ENCODE measurements at regions not wholly inside any gene's neighbourhood (a gene's known extent, or its start where the extent isn't known, plus 50 kb on each side); places are given as distances from the start of the nearest gene placed in this dataset.

- Histone ChIP-seq H3K27me3 (ENCODE audit: control insufficient read depth in 2 of 2, insufficient read depth in 2 of 2, low read length in 2 of 2) (no peaks in the 10 kb centered on the region), H3K9ac (ENCODE audit: low read depth in 1 of 2, low read length in 2 of 2) (no peak overlapping the region), H3K4me1 (ENCODE audit: control insufficient read depth in 2 of 2, insufficient read depth in 2 of 2, low read length in 2 of 2) (no peaks in the 10 kb centered on the region), H3K36me3 (ENCODE audit: control insufficient read depth in 2 of 2, insufficient read depth in 2 of 2, low read length in 2 of 2) (no peaks in the 10 kb centered on the region), H3K9me3 (ENCODE audit: control insufficient read depth in 2 of 2, low read length in 2 of 2) (no peaks in the 10 kb centered on the region), H3K4me3 (ENCODE audit: low read length in 2 of 2) (no peak overlapping the region), H3K27ac (ENCODE audit: low read depth in 2 of 2, low read length in 2 of 2) (no peak overlapping the region)
Observed at GRCh38 chr4:57214654-57215411, 104.6 kb upstream of the IGFBP7 start.

- H3K9me3 ChIP-seq (ENCODE audit: control insufficient read depth in 2 of 2, low read length in 2 of 2) = no peaks in the 10 kb centered on the region
- H3K4me1 ChIP-seq (ENCODE audit: control insufficient read depth in 2 of 2, insufficient read depth in 2 of 2, low read length in 2 of 2) = no peaks in the 10 kb centered on the region
- H3K27ac ChIP-seq (ENCODE audit: low read depth in 2 of 2, low read length in 2 of 2) = no peak overlapping the region
- H3K9ac ChIP-seq (ENCODE audit: low read depth in 1 of 2, low read length in 2 of 2) = no peak overlapping the region
- no peaks in the 10 kb centered on the region for H3K36me3 ChIP-seq (ENCODE audit: control insufficient read depth in 2 of 2, insufficient read depth in 2 of 2, low read length in 2 of 2)
- H3K4me3 ChIP-seq (ENCODE audit: low read length in 2 of 2) = no peak overlapping the region
- H3K27me3 ChIP-seq (ENCODE audit: control insufficient read depth in 2 of 2, insufficient read depth in 2 of 2, low read length in 2 of 2) = no peaks in the 10 kb centered on the region
Observed at GRCh38 chr4:57211131-57211530, 100.9 kb upstream of the IGFBP7 start.

- Histone ChIP-seq H3K4me1 (ENCODE audit: control insufficient read depth in 2 of 2, insufficient read depth in 2 of 2, low read length in 2 of 2) (no peaks in the 10 kb centered on the region), H3K9ac (ENCODE audit: low read depth in 1 of 2, low read length in 2 of 2) (no peak overlapping the region), H3K27me3 (ENCODE audit: control insufficient read depth in 2 of 2, insufficient read depth in 2 of 2, low read length in 2 of 2) (no peaks in the 10 kb centered on the region), H3K36me3 (ENCODE audit: control insufficient read depth in 2 of 2, insufficient read depth in 2 of 2, low read length in 2 of 2) (no peaks in the 10 kb centered on the region), H3K27ac (ENCODE audit: low read depth in 2 of 2, low read length in 2 of 2) (no peak overlapping the region), H3K4me3 (ENCODE audit: low read length in 2 of 2) (no peak overlapping the region), H3K9me3 (ENCODE audit: control insufficient read depth in 2 of 2, low read length in 2 of 2) (no peaks in the 10 kb centered on the region)
Observed at GRCh38 chr4:57206172-57206571, 96.0 kb upstream of the IGFBP7 start.

GRCh38 chr4:57205580-57205979 is 95.4 kb upstream of the IGFBP7 start:
- no peaks in the 10 kb centered on the region for H3K27me3 ChIP-seq (ENCODE audit: control insufficient read depth in 2 of 2, insufficient read depth in 2 of 2, low read length in 2 of 2)
- no peak overlapping the region for H3K4me3 ChIP-seq (ENCODE audit: low read length in 2 of 2)
- H3K36me3 ChIP-seq (ENCODE audit: control insufficient read depth in 2 of 2, insufficient read depth in 2 of 2, low read length in 2 of 2) = no peaks in the 10 kb centered on the region
- no peaks in the 10 kb centered on the region for H3K4me1 ChIP-seq (ENCODE audit: control insufficient read depth in 2 of 2, insufficient read depth in 2 of 2, low read length in 2 of 2)
- H3K9ac ChIP-seq (ENCODE audit: low read depth in 1 of 2, low read length in 2 of 2) = no peak overlapping the region
- H3K27ac ChIP-seq (ENCODE audit: low read depth in 2 of 2, low read length in 2 of 2) = no peak overlapping the region
- H3K9me3 ChIP-seq (ENCODE audit: control insufficient read depth in 2 of 2, low read length in 2 of 2) = no peaks in the 10 kb centered on the region

GRCh38 chr4:57200799-57201327 is 90.7 kb upstream of the IGFBP7 start:
- Histone ChIP-seq H3K4me3 (ENCODE audit: low read length in 2 of 2) (no peak overlapping the region), H3K36me3 (ENCODE audit: control insufficient read depth in 2 of 2, insufficient read depth in 2 of 2, low read length in 2 of 2) (no peaks in the 10 kb centered on the region), H3K9ac (ENCODE audit: low read depth in 1 of 2, low read length in 2 of 2) (no peak overlapping the region), H3K27ac (ENCODE audit: low read depth in 2 of 2, low read length in 2 of 2) (no peak overlapping the region), H3K9me3 (ENCODE audit: control insufficient read depth in 2 of 2, low read length in 2 of 2) (no peaks in the 10 kb centered on the region), H3K4me1 (ENCODE audit: control insufficient read depth in 2 of 2, insufficient read depth in 2 of 2, low read length in 2 of 2) (no peaks in the 10 kb centered on the region), H3K27me3 (ENCODE audit: control insufficient read depth in 2 of 2, insufficient read depth in 2 of 2, low read length in 2 of 2) (no peaks in the 10 kb centered on the region)

GRCh38 chr4:57199267-57199666 is 89.1 kb upstream of the IGFBP7 start:
- H3K27ac ChIP-seq (ENCODE audit: low read depth in 2 of 2, low read length in 2 of 2) = no peak overlapping the region
- H3K9ac ChIP-seq (ENCODE audit: low read depth in 1 of 2, low read length in 2 of 2) = no peak overlapping the region
- no peaks in the 10 kb centered on the region for H3K4me1 ChIP-seq (ENCODE audit: control insufficient read depth in 2 of 2, insufficient read depth in 2 of 2, low read length in 2 of 2)
- H3K36me3 ChIP-seq (ENCODE audit: control insufficient read depth in 2 of 2, insufficient read depth in 2 of 2, low read length in 2 of 2) = no peaks in the 10 kb centered on the region
- no peaks in the 10 kb centered on the region for H3K27me3 ChIP-seq (ENCODE audit: control insufficient read depth in 2 of 2, insufficient read depth in 2 of 2, low read length in 2 of 2)
- no peak overlapping the region for H3K4me3 ChIP-seq (ENCODE audit: low read length in 2 of 2)
- H3K9me3 ChIP-seq (ENCODE audit: control insufficient read depth in 2 of 2, low read length in 2 of 2) = no peaks in the 10 kb centered on the region

- no peak overlapping the region for H3K9ac ChIP-seq (ENCODE audit: low read depth in 1 of 2, low read length in 2 of 2)
- H3K4me1 ChIP-seq (ENCODE audit: control insufficient read depth in 2 of 2, insufficient read depth in 2 of 2, low read length in 2 of 2) = no peaks in the 10 kb centered on the region
- H3K27me3 ChIP-seq (ENCODE audit: control insufficient read depth in 2 of 2, insufficient read depth in 2 of 2, low read length in 2 of 2) = no peaks in the 10 kb centered on the region
- H3K4me3 ChIP-seq (ENCODE audit: low read length in 2 of 2) = no peak overlapping the region
- no peak overlapping the region for H3K27ac ChIP-seq (ENCODE audit: low read depth in 2 of 2, low read length in 2 of 2)
- H3K9me3 ChIP-seq (ENCODE audit: control insufficient read depth in 2 of 2, low read length in 2 of 2) = no peaks in the 10 kb centered on the region
- H3K36me3 ChIP-seq (ENCODE audit: control insufficient read depth in 2 of 2, insufficient read depth in 2 of 2, low read length in 2 of 2) = no peaks in the 10 kb centered on the region
Observed at GRCh38 chr4:57195622-57196021, 85.4 kb upstream of the IGFBP7 start.

- H3K27ac ChIP-seq (ENCODE audit: low read depth in 2 of 2, low read length in 2 of 2) = no peak overlapping the region
- H3K27me3 ChIP-seq (ENCODE audit: control insufficient read depth in 2 of 2, insufficient read depth in 2 of 2, low read length in 2 of 2) = no peaks in the 10 kb centered on the region
- no peaks in the 10 kb centered on the region for H3K36me3 ChIP-seq (ENCODE audit: control insufficient read depth in 2 of 2, insufficient read depth in 2 of 2, low read length in 2 of 2)
- no peak overlapping the region for H3K9ac ChIP-seq (ENCODE audit: low read depth in 1 of 2, low read length in 2 of 2)
- H3K9me3 ChIP-seq (ENCODE audit: control insufficient read depth in 2 of 2, low read length in 2 of 2) = no peaks in the 10 kb centered on the region
- no peak overlapping the region for H3K4me3 ChIP-seq (ENCODE audit: low read length in 2 of 2)
- no peaks in the 10 kb centered on the region for H3K4me1 ChIP-seq (ENCODE audit: control insufficient read depth in 2 of 2, insufficient read depth in 2 of 2, low read length in 2 of 2)
Observed at GRCh38 chr4:57194068-57194611, 84.0 kb upstream of the IGFBP7 start.

- no peak overlapping the region for H3K27ac ChIP-seq (ENCODE audit: low read depth in 2 of 2, low read length in 2 of 2)
- H3K9ac ChIP-seq (ENCODE audit: low read depth in 1 of 2, low read length in 2 of 2) = no peak overlapping the region
- no peaks in the 10 kb centered on the region for H3K36me3 ChIP-seq (ENCODE audit: control insufficient read depth in 2 of 2, insufficient read depth in 2 of 2, low read length in 2 of 2)
Observed at GRCh38 chr4:57193209-57193810, 83.1 kb upstream of the IGFBP7 start.

GRCh38 chr4:57191523-57192034 is 81.4 kb upstream of the IGFBP7 start:
- H3K9me3 ChIP-seq (ENCODE audit: control insufficient read depth in 2 of 2, low read length in 2 of 2) = no peaks in the 10 kb centered on the region
- no peaks in the 10 kb centered on the region for H3K27me3 ChIP-seq (ENCODE audit: control insufficient read depth in 2 of 2, insufficient read depth in 2 of 2, low read length in 2 of 2)
- H3K4me1 ChIP-seq (ENCODE audit: control insufficient read depth in 2 of 2, insufficient read depth in 2 of 2, low read length in 2 of 2) = no peaks in the 10 kb centered on the region
- no peak overlapping the region for H3K9ac ChIP-seq (ENCODE audit: low read depth in 1 of 2, low read length in 2 of 2)
- no peaks in the 10 kb centered on the region for H3K36me3 ChIP-seq (ENCODE audit: control insufficient read depth in 2 of 2, insufficient read depth in 2 of 2, low read length in 2 of 2)
- H3K27ac ChIP-seq (ENCODE audit: low read depth in 2 of 2, low read length in 2 of 2) = no peak overlapping the region
- no peak overlapping the region for H3K4me3 ChIP-seq (ENCODE audit: low read length in 2 of 2)

More at GRCh38 chr4:57193209-57193810, 83.1 kb upstream of the IGFBP7 start:
- H3K27me3 ChIP-seq (ENCODE audit: control insufficient read depth in 2 of 2, insufficient read depth in 2 of 2, low read length in 2 of 2) = no peaks in the 10 kb centered on the region
- H3K4me3 ChIP-seq (ENCODE audit: low read length in 2 of 2) = no peak overlapping the region
- H3K4me1 ChIP-seq (ENCODE audit: control insufficient read depth in 2 of 2, insufficient read depth in 2 of 2, low read length in 2 of 2) = no peaks in the 10 kb centered on the region
- H3K9me3 ChIP-seq (ENCODE audit: control insufficient read depth in 2 of 2, low read length in 2 of 2) = no peaks in the 10 kb centered on the region

Data from mucosa of rectum (tissue), 2 donors.